HG02852 (cell line): ENCODE measurements at regions not wholly inside any gene's neighbourhood (a gene's known extent, or its start where the extent isn't known, plus 50 kb on each side); places are given as distances from the start of the nearest gene placed in this dataset.

ENCODE experiments used
- ATAC-seq: cut with Tn5 transposase; IDR thresholded peaks from one replicate; pipeline ENCODE4 v1.9.1; 2021; ENCODE audit warnings: mild to moderate bottlenecking, moderate library complexity; ENCODE audit not compliant: unreplicated experiment

DNA sequence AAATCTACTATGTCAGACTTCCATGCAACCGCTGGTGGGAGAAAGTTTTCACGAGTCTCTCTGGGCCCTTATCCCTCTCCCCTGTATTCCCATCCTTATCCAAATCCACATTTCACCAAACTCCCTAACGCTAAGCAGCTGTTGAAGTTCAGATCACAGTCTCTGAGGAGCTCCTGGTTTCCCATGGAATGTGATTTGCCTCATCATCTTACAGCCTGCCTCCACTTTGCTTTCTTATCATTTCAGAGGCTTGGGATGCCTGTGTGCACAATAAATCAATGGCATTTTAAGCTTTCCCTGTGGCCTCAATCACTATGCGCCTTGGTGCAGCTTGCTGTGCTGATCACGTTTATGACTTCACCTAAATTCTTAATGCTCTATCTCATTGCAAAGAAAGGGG lies 352.4 kb upstream of the FAT3 start:
- ATAC-seq, result no peak

DNA sequence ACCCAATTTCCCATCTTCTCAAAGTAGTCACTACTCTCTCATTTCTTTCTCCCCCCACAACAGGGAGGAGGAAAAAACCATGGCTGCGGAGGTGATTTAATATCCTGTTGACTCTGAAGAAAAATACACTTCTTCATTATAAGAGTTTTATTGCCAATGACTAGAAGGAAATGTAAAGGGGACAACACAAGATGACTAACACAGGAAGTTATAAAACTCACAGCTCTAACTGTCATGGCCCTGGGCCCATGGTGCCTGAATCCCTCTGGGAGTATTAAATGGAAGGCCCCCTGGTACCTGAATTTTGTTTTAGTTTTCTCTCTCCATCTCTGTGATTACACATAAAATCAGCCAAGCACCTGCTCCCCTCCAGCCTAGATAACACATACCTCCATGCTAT lies 352.8 kb upstream of the FAT3 start:
- no peak for ATAC-seq

DNA sequence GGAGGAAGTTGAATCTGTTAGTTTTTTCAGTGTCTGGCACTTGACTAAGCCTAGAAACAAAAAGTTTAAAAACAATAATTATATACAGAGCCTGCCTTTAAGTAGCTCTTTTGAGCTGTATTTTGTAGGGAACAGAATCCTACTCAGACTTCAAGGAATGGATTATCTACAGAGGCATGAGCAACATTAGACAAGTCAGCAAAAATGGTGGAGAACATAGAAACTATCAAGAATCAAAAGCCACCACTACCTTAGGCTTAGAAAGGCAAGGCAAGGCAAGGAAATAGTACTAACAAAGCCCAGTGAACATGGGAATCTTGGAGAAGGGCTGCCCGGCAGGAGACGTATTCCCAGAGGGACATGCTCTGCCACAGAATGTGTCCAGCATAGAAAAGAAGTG lies 353.6 kb upstream of the FAT3 start:
- ATAC-seq, result no peak

DNA sequence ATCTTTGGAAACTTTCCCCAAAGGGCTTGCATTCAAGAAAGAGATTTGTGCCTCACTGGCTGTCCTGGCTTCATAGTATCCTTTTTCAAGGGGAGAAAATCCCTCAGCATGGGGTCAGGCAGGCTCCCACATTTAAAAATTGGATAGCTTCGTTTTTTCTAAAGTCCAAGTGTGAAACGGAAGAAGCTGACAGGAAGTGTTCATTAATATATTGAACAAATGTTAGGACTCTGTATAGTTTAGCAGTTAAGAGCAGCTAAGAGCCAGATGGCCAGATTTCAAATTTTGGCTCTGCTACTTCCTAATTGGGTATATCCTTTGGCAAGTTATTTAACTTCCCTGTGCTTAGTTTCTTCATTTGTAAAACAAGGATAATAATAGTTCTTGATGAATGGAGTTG lies 354.9 kb upstream of the FAT3 start:
- ATAC-seq, result no peak

DNA sequence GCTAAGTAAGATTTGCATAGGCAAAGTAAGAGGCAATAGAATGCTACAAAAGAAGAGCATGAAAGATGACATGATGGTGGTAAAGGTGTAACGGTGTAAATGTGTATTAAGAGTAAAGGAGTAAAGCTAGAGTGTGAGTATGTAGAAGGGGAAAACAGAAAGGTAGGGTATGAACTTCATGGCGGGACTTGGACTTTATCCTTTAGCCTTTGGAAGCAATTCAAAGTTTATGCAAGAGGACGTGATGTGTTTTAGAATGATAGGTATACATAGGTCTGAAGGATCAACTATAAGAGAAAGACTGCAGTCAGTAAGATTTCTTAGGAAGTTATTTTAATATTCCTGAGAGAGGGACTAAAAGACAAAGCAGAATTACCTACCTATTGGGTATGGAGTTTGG lies 358.0 kb upstream of the FAT3 start:
- ATAC-seq, result no peak

DNA sequence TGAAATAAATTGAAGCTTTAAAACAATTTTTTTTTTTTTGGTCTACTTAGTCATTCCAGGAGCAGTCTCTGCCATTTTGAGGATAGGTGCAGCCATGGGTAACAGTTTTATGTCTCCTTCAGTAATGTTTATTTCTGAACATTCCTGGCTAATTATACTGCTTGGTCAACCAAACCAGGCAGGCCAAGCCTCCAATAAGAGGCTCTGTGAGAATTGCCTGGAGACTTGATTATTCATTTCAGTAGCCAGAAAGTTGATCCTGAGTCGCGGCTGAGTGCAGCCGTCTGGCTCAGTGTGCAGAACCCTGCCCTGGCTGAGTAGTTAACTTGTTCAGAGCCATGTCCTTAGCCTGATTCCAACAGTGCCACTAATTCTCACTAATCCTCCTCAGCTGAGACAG lies 364.0 kb upstream of the FAT3 start:
- no peak for ATAC-seq

DNA sequence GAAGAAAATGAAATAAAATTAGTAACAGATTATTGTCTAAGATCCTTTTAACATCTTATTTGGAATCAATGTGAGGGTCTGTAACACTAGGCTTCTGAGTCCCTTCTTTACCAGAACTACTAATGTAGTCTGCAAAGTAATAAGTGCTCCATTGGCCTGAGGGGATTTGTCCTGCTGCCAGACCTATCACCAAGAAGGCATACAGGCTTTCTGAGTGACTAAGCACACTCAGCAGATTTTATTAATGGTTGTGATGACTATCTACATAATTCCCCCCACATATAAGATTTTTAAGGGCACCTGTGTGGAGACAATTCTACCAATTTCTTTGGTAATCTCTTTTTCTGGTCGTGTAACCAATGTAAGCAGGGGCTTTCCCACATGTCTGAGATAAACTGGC lies 365.0 kb upstream of the FAT3 start:
- no peak for ATAC-seq

DNA sequence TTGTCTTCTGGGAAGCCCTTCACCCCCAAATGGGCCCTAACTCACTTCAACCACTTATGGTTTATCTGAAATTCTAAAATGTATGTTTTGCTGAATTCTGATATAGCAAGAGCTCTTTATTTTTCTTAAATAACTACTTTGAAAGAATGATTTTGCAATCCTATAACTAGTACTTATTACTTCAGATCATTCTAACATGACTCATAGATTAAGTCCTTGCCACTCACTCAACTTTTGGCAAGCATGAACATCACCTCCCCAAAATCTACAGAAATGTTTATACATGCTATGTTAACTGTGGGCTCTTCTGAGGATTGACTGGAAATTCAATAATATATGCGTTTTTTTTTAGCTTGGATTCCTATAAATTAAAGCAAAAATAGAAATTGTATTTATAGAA lies 367.4 kb upstream of the FAT3 start:
- no peak for ATAC-seq

DNA sequence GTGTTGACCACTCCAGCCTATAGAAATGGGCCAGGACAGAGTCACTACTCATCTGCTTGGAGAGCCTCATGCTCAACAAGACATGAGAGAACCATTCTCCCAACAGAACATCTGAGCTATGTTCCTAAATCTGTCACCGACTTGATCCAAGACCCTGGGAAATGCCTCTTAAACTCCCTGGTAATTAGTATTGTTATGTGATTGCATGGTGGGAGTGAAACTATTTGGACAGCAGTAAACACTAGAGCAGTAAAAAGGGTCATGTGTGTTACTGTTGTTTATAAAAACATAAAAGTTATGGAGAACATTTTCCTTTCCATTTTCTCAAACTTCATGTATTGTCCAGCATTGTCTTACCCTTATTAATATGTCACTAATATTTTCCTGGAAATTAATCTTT lies 369.8 kb upstream of the FAT3 start:
- no peak for ATAC-seq

DNA sequence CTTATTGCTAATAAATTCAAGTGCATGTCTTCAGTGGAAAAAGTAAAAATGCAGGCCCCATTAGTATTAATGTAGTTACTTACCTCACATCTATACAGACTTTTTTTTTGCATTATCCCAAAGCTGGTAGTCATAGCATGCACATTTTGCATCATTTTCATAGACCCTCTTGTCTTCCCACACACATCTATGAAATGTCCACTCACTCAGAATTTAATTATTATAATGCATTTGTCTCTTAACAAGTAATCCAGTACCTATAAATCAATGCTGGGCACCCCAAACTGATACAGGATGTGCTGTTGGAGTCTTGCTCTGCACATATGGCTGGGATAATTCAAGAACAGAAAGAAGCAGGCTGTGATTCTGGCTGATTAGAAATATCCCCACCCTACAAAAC lies 370.4 kb upstream of the FAT3 start:
- no peak for ATAC-seq

DNA sequence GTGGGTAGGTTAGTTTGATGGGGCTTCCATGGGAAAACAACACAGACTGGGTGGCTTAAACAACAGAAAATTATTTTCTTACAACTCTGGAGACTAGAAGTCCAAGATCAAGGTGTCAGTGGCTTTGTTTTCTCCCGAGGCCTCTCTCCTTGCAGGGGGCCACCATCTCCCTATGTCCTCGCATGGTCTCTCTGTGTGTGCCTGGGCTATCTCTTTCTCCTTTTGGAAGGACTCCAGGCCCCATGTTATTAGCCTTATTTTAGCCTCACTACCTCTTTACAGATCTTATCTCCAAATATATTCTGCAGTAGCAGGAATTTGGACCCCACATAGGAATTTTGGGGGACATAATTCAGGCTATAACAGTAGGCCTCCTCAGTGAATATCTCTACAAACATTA lies 372.7 kb upstream of the FAT3 start:
- no peak for ATAC-seq

DNA sequence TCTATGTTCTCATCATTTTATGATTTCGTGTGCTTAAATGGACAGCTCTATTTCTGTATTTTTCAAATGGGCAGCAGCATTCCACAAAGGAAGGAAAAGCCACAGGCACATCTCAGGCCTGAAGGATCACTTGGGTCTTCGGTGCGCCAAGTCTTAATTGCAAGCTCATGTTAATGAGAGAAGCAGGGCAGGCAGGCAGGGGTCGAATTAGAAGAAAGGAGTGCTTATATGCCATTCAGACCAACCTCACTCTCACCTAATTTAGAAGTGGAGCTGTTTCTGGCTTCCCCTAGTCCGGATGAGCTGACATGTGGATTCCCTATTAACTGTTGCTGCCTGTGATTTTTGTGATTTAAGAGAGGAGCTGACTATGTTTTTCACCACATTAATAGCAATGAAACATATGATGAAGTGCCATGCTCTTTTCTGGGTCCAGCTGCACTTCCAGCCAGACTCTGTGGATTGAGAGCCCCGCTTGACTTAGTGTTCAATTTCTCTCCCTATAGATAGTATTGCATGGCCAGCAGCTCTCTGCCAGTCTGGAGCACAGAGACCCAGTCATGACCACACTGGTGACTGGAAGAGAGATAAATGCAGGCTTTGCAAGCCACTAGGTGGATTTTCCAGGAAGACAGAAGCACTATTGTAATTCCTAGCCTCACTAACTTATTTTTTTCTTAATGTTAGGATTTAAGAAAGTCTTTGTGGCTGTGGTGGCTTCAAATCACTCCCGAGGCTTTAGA lies 373.9 kb upstream of the FAT3 start:
- ATAC-seq, result no peak

DNA sequence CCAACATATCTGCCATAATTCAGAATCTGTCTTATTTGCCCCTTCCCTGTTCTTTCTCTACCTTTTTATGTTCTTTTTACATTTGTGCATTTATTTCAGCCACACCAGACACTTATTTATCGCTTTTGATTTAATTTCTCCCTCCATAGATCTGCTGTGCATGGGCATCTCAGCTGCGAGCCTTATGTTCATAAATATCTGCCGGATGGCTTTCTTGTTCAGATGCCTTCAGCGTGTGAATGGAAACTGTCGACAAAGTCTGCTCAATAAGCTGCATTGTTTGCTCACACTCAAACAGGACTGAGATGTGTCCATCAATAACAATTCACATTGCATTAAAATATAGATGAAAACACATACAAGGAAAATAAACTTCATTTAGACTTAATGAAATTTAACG lies 374.6 kb upstream of the FAT3 start:
- no peak for ATAC-seq

DNA sequence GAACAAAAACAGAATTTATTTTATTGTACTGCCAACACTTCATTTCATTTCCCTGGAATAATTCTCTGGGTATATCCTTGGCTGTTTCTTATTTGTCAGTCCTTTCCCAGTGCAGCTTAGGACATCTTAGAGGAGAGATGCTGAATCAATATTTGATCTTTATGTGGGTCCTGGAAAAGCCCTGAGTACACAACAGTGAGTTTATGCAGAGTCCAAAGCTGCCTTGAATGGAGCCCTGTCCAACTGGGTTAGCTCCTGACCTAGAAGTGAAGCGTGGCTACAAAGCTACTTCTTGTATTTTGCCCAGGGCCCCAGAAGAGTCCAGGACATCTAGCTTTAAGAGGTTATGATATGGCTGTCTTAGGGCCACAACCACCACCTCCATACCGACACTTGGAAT lies 378.0 kb upstream of the FAT3 start:
- no peak for ATAC-seq

DNA sequence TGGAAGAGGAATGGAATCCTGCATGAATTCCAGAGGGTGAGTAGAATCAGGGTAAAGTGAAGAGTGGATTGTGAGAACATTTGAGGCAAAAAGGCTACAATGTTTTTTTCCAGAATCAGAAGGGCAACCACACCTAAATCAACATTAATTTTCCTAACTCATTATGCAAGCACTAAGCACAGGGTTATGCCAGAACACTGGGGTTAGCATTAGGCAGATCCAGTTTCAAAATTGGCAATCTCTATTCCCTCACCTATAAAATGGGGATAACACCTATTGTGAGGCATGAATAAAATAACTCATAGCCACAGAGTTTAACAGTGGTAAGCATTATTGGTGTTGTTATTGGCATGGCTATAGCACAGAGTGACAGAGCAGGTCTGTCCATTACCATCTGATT lies 378.6 kb upstream of the FAT3 start:
- no peak for ATAC-seq

DNA sequence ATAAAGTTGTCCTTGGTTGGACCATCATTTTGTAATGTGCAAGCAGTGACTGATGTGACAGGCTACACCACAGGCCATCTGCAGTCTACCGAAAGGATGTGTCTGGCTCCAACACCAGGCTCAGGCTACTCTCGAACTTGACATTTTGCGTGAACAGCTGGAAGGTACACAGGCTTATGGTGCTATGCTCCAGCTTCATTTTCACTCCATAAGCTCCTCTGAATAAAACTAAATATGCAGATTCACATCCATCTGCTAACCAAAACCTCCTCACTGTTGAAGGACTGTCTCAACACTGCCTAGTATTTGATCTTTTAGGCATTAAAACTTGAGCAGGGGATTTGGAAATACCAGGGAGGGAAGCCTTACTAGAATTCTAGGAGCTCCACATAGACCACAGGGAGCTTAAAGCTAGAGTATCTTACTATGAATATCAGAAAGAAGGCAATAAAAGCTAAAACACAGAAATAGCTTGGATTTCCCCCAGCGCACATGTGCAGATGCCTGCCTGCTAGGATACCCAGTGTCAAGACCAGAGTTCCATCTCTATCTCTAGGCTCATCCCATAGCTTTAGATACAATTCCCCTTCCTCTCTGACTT lies 383.9 kb upstream of the FAT3 start:
- no peak for ATAC-seq

DNA sequence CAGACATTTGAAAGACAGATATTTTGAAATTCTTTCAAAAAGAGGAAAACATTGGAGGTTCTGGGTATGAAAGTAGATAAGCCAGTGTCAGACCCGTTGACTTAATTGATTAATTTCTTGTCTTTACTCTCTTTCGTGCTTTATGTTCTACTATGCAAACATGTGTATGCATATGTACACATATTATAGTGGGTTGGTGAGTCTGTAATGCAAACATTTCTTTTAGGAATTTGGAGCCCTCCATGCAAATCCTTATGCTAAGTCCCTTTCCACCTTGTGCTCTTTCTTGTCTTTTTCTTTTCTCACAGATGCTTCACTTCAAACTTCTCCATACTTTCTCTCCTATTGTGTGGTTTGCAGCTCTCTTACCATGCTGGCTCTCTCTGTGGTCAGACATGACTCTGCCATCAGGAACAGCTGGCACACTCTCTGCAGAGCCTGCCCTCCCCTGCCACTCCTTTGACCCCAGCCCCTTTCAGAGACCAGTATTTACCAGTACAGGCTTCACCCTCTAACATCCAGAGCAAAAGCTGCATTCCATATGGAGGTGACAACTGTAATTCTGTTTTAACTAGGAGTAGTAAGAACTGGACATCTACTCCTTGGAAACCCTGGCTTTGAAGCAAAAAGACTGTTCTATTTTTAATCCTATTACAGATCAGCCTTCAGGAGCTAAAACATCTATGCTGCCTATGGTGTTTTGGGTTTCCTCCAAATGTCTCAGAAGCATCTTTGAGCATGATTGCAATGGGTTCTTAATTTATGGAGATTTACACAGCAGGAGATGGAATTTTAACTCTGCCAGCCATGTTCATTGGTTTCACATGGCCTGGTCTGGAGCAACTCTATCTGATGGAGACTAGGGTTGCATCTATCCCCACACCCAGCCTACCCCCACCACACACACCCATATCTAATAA lies 386.9 kb upstream of the FAT3 start:
- no peak for ATAC-seq

DNA sequence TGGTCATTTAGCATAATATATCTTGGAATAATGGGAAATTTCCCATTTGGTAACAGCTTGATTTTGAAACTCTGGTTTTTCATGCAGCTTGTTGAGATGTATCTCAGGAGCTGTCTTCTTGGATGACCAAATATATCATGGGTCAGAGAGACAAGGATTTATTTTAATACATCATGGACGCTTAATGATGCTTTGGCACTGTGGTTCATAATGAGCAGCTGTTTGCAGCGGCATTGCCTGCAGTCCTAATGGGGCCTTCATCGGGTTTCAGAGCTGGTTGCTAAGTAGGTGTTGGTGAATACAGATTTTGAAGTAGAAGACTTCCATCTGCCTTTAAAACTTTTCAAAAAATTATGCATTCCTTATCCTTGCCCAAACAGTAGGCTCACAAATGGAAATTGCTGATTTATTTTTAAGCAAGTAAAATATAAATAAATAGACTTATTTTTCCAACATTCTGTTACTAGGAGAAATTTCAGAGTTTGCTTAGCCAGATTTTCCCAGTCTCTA lies 389.5 kb upstream of the FAT3 start:
- ATAC-seq, result no peak

DNA sequence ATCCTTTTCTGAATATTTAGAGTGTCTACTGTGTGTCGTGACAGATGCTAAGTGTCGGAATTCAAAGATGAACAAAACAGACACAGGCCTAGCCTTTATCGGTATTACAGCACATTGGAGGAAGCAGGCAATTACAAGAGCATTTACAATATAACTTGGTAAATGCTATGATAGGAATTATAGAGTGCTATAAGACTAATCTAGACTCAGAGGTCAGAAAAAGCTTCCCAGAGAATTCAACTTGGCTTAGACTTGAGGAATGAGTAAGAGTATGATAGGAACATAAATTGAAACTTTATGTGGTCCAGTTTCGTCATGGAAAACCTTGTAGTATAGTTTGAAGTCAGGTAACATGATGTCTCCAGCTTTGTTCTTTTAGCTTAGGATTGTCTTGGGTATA lies 395.7 kb upstream of the FAT3 start:
- ATAC-seq, result no peak

DNA sequence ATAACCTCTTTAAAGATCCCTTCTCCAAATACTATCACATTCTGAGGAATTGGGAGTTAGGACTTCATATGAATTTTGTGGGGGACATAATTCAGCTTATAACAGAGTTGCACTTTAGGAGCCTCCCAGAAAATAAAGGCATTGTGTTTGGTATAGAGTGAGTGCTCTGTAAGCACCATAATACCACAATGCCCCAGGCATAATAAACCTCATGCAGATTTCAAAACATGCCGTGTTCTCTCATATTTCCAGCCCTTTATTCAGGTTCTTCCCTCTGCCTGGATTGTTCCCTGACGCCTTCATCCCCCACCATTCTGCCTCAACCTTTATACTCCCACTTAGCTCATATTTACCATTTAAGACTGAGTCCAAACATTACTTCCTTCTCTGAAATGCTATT lies 398.8 kb upstream of the FAT3 start:
- no peak for ATAC-seq

DNA sequence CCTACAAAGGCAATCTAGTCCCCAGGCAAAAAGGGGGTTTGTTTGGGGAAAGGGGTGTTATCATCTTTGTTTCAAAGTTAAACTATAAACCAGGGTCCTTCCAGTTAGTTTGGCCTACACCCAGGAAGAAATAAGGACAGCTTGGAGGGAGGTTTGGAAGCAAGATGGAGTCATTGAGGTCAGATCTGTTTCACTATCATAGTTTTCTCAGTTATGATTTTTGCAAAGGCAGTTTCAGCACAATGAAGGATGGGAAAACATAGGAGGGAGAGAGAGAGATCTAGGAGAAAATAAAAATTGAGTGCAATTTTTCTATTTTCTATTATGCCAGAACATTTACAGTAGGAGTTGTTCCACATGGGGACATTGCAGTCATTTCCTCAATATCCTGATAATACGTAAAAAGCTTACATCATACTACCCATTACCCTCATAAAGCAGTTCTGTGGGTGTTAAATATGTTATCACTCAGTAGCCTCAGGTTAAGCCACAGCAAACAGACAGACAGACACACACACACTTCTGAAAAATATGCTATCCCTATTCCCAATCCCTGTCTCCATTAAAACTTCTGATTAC lies 401.3 kb upstream of the FAT3 start:
- no peak for ATAC-seq
